Bronchial epithelial cell (primary cell): ENCODE measurements at regions not wholly inside any gene's neighbourhood (a gene's known extent, or its start where the extent isn't known, plus 50 kb on each side); places are given as distances from the start of the nearest gene placed in this dataset.
A peak's percentile ranks its signal among the peaks of the same experiment; 100 is the strongest.

Experiments used
- DNase-seq: peaks from one replicate; pipeline ENCODE4 v3.0.0-alpha.2; 2010; ENCODE audit warnings: low read depth
- FAIRE-seq: peaks from 2 replicates; lab custom pipeline; 2011; peaks lifted over from hg19 to GRCh38; lab: Jason Lieb, UNC
- H3K27me3 ChIP-seq: 2 replicates; pipeline ENCODE4 v1.5.1; 2011; ENCODE audit warnings: low read length; ENCODE audit not compliant: control insufficient read depth, insufficient read depth
- H3K36me3 ChIP-seq: 2 replicates; pipeline ENCODE4 v1.5.1; 2011; ENCODE audit warnings: low read length; ENCODE audit not compliant: control insufficient read depth, insufficient read depth
- H3K4me3 ChIP-seq: 2 replicates; pipeline ENCODE4 v1.5.1; 2011; ENCODE audit warnings: mild to moderate bottlenecking, low read depth, low read length, control low read depth
- TF ChIP-seq, protein P1 (sequence below): IDR thresholded peaks from 2 replicates; pipeline ENCODE4 v1.5.1; 2011; ENCODE audit warnings: mild to moderate bottlenecking, moderate library complexity, low read length, control low read depth, inconsistent platforms; ENCODE audit not compliant: insufficient read depth, severe bottlenecking

- TF ChIP-seq, protein P1, sequence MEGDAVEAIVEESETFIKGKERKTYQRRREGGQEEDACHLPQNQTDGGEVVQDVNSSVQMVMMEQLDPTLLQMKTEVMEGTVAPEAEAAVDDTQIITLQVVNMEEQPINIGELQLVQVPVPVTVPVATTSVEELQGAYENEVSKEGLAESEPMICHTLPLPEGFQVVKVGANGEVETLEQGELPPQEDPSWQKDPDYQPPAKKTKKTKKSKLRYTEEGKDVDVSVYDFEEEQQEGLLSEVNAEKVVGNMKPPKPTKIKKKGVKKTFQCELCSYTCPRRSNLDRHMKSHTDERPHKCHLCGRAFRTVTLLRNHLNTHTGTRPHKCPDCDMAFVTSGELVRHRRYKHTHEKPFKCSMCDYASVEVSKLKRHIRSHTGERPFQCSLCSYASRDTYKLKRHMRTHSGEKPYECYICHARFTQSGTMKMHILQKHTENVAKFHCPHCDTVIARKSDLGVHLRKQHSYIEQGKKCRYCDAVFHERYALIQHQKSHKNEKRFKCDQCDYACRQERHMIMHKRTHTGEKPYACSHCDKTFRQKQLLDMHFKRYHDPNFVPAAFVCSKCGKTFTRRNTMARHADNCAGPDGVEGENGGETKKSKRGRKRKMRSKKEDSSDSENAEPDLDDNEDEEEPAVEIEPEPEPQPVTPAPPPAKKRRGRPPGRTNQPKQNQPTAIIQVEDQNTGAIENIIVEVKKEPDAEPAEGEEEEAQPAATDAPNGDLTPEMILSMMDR: no peak
- Histone ChIP-seq H3K4me3 (no peak overlapping the region), H3K36me3 (no peaks in the 10 kb centered on the region), H3K27me3 (no peaks in the 10 kb centered on the region)
- FAIRE-seq (no peak), DNase-seq (no peak)
Observed at GRCh38 chr6:44548319-44548718, 160.8 kb downstream of the CDC5L start.

- DNase-seq (no peak), FAIRE-seq (no peak)
- no peaks in the 10 kb centered on the region for H3K27me3 ChIP-seq
- TF ChIP-seq, protein P1: no peak
- H3K4me3 ChIP-seq: no peak overlapping the region
- no peaks in the 10 kb centered on the region for H3K36me3 ChIP-seq
Observed at GRCh38 chr6:44549516-44549915, 162.0 kb downstream of the CDC5L start.

DNA sequence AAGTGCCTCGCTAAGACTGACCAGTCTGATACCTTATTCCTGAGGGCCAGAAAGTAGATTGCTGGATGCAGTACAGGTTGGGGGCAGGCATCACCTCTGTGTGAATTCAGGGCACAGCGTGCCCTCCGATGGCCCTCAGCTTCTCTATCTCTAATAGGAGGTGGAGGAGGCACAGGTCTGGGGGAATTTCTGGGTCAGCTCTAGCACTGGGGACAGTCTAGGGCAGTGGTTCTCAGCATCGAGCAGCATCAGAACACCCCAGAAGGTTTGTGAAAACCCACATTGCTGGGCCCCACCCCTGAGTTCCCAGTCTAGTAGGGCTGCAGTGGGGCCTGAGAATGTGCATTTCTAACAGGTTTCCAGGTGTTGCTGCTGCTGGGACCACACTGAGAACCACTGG is 166.7 kb downstream of the CDC5L start:
- TF ChIP-seq, protein P1: no peak
- DNase-seq: no peak
- no peak for FAIRE-seq
- no peak overlapping the region for H3K4me3 ChIP-seq
- H3K27me3 ChIP-seq: no peaks in the 10 kb centered on the region
- H3K36me3 ChIP-seq: no peaks in the 10 kb centered on the region

GRCh38 chr6:44554861-44555260 is 167.4 kb downstream of the CDC5L start:
- Histone ChIP-seq H3K4me3 (no peak overlapping the region), H3K27me3 (no peaks in the 10 kb centered on the region), H3K36me3 (no peaks in the 10 kb centered on the region)
- DNase-seq (no peak), FAIRE-seq (no peak)
- TF ChIP-seq, protein P1: no peak

DNA sequence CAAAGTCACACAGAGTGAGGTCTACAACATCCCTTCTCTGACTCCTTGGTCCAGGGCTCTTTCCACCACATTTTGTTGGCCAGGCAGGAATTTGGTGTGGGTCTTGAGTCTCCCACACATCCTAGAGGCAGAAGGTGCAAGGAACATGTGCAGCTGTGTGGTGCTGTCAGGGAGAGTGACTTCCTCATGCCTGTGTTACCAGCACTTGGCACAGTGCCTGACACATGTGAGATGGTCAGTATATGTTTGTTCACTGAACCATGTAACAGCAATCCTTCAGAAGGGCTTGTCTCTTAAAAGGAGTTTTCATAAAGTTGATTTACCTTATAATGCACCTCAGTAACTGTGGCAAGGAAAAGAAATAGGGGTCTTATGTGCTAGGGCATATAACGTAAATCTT is 168.5 kb downstream of the CDC5L start:
- FAIRE-seq (no peak), DNase-seq (peak; percentile 18)

More for the DNA sequence above, 168.5 kb downstream of the CDC5L start:
- Histone ChIP-seq H3K36me3 (no peaks in the 10 kb centered on the region), H3K27me3 (no peaks in the 10 kb centered on the region), H3K4me3 (no peak overlapping the region)
- TF ChIP-seq, protein P1: no peak
